ENCODE measurements at regions not wholly inside any gene's neighbourhood (a gene's known extent, or its start where the extent isn't known, plus 50 kb on each side); places are given as distances from the start of the nearest gene placed in this dataset.

DNA sequence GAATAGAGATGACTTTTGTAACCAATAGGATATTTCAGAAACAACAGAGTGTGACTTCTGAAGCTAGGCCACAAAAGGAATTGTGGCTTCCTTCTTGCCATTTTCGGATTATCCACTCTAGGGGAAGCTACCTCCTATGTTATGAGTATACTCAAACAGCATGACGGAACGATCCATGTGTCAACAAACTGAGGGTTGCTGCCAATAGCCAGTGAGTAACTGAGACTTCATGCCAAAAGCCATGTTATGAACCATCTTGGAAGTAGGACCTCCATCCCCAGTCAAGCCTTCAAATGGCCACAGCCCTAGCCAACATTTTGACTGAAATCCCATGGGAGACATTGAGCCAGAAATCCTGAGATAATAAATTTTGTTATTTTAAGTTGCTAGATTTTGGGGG, 69.0 kb upstream of the IL6 start:
- TF ChIP-seq EZH2 (IDR thresholded peaks at IDR 0.05; ENCODE audit: borderline replicate concordance, low read depth, low read length, severe bottlenecking) = no peak
- TF ChIP-seq, protein P1, sequence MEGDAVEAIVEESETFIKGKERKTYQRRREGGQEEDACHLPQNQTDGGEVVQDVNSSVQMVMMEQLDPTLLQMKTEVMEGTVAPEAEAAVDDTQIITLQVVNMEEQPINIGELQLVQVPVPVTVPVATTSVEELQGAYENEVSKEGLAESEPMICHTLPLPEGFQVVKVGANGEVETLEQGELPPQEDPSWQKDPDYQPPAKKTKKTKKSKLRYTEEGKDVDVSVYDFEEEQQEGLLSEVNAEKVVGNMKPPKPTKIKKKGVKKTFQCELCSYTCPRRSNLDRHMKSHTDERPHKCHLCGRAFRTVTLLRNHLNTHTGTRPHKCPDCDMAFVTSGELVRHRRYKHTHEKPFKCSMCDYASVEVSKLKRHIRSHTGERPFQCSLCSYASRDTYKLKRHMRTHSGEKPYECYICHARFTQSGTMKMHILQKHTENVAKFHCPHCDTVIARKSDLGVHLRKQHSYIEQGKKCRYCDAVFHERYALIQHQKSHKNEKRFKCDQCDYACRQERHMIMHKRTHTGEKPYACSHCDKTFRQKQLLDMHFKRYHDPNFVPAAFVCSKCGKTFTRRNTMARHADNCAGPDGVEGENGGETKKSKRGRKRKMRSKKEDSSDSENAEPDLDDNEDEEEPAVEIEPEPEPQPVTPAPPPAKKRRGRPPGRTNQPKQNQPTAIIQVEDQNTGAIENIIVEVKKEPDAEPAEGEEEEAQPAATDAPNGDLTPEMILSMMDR (IDR thresholded peaks at IDR 0.05; ENCODE audit: borderline replicate concordance, extremely low read depth, low read length, poor library complexity, severe bottlenecking) = no peak

Data from DND-41 (cell line).